ENCODE measurements at regions not wholly inside any gene's neighbourhood (a gene's known extent, or its start where the extent isn't known, plus 50 kb on each side); places are given as distances from the start of the nearest gene placed in this dataset.
"Not testable (repeated sequence)": the region's sequence is repeated elsewhere in the genome, so short reads cannot be mapped to it uniquely, and the experiment has no call there.

DNA sequence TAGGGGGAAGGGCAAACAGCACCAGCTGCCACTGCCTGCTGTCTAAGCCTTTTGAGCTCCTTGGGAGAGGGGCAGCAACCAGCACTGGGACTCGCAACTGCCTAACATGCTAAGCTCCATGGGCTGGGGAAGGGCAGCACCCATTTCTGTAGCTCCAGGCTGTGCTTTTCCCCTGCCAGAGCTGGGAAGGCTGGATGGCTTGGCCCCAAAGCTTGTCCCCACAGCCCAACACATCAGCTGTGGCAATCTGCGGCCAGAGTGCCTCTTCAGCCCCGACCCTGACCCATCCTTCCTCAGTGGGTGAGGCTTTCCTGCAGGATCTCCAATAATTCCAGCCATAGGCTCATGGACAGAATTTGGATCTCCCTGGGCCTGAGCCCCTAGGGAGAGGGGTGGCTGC is 551.3 kb downstream of the TMEM135 start:
- H3K27me3 Mint-ChIP-seq (ENCODE audit: insufficient read depth): no peaks in the 10 kb centered on the region
- H3K27ac Mint-ChIP-seq: no peak overlapping the region
- intact Hi-C loops (cut with micrococcal nuclease): no loop called here
- no peaks in the 10 kb centered on the region for H3K4me1 Mint-ChIP-seq (ENCODE audit: low read depth)
- no peaks in the 10 kb centered on the region for H3K36me3 Mint-ChIP-seq (ENCODE audit: low read depth)
- peaks cover 17% of the 10 kb centered on the region for H3K9me3 Mint-ChIP-seq
- DNase-seq (ENCODE audit: low spot score): no peak
- no peak overlapping the region for H3K4me3 Mint-ChIP-seq

DNA sequence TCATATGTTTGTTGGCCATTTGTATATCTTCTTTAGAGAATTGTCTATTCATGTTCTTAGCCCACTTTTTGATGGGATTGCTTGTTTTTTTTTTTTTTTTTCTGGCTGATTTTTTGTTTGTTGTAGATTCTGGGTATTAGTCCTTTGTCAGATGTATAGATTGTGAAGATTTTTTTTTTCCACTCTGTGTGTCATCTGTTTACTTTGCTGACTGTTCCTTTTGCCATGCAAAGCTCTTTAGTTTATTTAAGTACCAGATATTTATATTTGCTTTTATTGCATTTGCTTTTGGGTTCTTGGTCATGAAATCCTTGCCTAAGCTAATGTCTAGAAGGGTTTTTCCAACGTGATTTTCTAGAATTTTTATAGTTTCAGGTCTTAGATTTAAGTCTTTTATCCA is 547.9 kb downstream of the TMEM135 start:
- H3K9me3 Mint-ChIP-seq: peaks cover 12% of the 10 kb centered on the region
- H3K4me1 Mint-ChIP-seq (ENCODE audit: low read depth); intact Hi-C loops (cut with micrococcal nuclease); H3K4me3 Mint-ChIP-seq; DNase-seq (ENCODE audit: low spot score); H3K36me3 Mint-ChIP-seq (ENCODE audit: low read depth); H3K27ac Mint-ChIP-seq; H3K27me3 Mint-ChIP-seq (ENCODE audit: insufficient read depth): not testable (repeated sequence)

GRCh38 chr11:87583931-87584330 is 546.2 kb downstream of the TMEM135 start:
- intact Hi-C loops (cut with micrococcal nuclease): no loop called here
- Mint-ChIP-seq H3K4me3 (no peak overlapping the region), H3K27me3 (ENCODE audit: insufficient read depth) (peaks cover 3% of the 10 kb centered on the region), H3K9me3 (no peaks in the 10 kb centered on the region), H3K4me1 (ENCODE audit: low read depth) (no peaks in the 10 kb centered on the region), H3K27ac (no peak overlapping the region), H3K36me3 (ENCODE audit: low read depth) (no peaks in the 10 kb centered on the region)
- no peak for DNase-seq (ENCODE audit: low spot score)

GRCh38 chr11:87575088-87575487 is 537.4 kb downstream of the TMEM135 start:
- no peak overlapping the region for H3K27ac Mint-ChIP-seq
- intact Hi-C loops (cut with micrococcal nuclease): no loop called here
- no peaks in the 10 kb centered on the region for H3K4me1 Mint-ChIP-seq (ENCODE audit: low read depth)
- H3K27me3 Mint-ChIP-seq (ENCODE audit: insufficient read depth): no peaks in the 10 kb centered on the region
- no peaks in the 10 kb centered on the region for H3K36me3 Mint-ChIP-seq (ENCODE audit: low read depth)
- DNase-seq (ENCODE audit: low spot score): no peak
- no peak overlapping the region for H3K4me3 Mint-ChIP-seq
- no peaks in the 10 kb centered on the region for H3K9me3 Mint-ChIP-seq

GRCh38 chr11:87574193-87574592 is 536.5 kb downstream of the TMEM135 start:
- H3K27me3 Mint-ChIP-seq (ENCODE audit: insufficient read depth): no peaks in the 10 kb centered on the region
- H3K9me3 Mint-ChIP-seq: no peaks in the 10 kb centered on the region
- H3K4me3 Mint-ChIP-seq: no peak overlapping the region
- DNase-seq (ENCODE audit: low spot score): no peak
- H3K36me3 Mint-ChIP-seq (ENCODE audit: low read depth): no peaks in the 10 kb centered on the region
- no peak overlapping the region for H3K27ac Mint-ChIP-seq
- H3K4me1 Mint-ChIP-seq (ENCODE audit: low read depth): no peaks in the 10 kb centered on the region
- intact Hi-C loops (cut with micrococcal nuclease): no loop called here

DNA sequence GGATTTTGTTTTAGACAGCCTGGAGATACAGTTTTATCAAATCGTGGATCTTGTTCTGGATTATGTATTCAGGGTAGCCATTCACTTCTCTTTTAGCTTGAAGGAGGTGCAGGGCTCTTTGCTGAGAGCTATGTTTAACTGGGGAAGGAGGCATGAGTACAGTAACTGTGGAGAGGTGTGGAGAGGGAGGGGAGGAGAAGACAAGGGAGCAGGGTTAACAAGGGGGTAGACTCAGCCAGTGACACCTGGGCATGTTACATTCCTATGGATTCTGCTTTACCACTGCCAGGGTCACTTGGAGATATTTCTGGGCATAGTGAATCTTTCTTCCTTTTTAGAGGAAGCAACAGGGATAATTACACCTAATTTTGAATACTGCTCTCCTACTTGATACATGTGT is 536.0 kb downstream of the TMEM135 start:
- intact Hi-C loops (cut with micrococcal nuclease): no loop called here
- H3K4me1 Mint-ChIP-seq (ENCODE audit: low read depth): no peaks in the 10 kb centered on the region
- H3K4me3 Mint-ChIP-seq: no peak overlapping the region
- H3K27ac Mint-ChIP-seq: no peak overlapping the region
- H3K36me3 Mint-ChIP-seq (ENCODE audit: low read depth): no peaks in the 10 kb centered on the region
- no peak for DNase-seq (ENCODE audit: low spot score)
- H3K9me3 Mint-ChIP-seq: no peaks in the 10 kb centered on the region
- H3K27me3 Mint-ChIP-seq (ENCODE audit: insufficient read depth): no peaks in the 10 kb centered on the region

DNA sequence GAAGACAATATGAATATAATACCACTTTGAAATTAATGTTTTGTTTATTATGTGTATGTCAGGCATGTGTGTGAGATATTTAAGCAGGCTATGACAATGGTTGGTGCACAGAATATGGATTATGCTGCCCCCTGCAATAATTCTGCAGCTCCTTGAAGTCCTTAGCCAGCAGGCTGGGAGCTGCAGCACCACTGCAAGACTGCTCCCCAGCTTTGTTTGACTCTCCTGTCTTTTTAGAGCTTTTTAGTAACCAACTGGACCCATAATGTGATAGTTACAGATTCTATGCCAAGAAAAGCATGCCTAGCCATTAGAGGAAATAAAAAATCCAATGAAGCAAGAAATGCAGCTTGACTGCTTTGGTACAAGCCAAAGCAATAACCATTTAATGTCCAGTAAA is 535.1 kb downstream of the TMEM135 start:
- no peaks in the 10 kb centered on the region for H3K9me3 Mint-ChIP-seq
- DNase-seq (ENCODE audit: low spot score): no peak
- intact Hi-C loops (cut with micrococcal nuclease): no loop called here
- no peaks in the 10 kb centered on the region for H3K36me3 Mint-ChIP-seq (ENCODE audit: low read depth)
- no peaks in the 10 kb centered on the region for H3K27me3 Mint-ChIP-seq (ENCODE audit: insufficient read depth)
- no peak overlapping the region for H3K4me3 Mint-ChIP-seq
- H3K4me1 Mint-ChIP-seq (ENCODE audit: low read depth): no peaks in the 10 kb centered on the region
- H3K27ac Mint-ChIP-seq: no peak overlapping the region

GRCh38 chr11:87560352-87560751 is 522.6 kb downstream of the TMEM135 start:
- Mint-ChIP-seq H3K4me3 (no peak overlapping the region), H3K27me3 (ENCODE audit: insufficient read depth) (no peaks in the 10 kb centered on the region), H3K9me3 (peaks cover 6% of the 10 kb centered on the region), H3K36me3 (ENCODE audit: low read depth) (no peaks in the 10 kb centered on the region), H3K27ac (no peak overlapping the region), H3K4me1 (ENCODE audit: low read depth) (no peaks in the 10 kb centered on the region)
- DNase-seq (ENCODE audit: low spot score): no peak
- intact Hi-C loops (cut with micrococcal nuclease): no loop called here

- H3K4me1 Mint-ChIP-seq (ENCODE audit: low read depth); intact Hi-C loops (cut with micrococcal nuclease); H3K4me3 Mint-ChIP-seq; H3K27me3 Mint-ChIP-seq (ENCODE audit: insufficient read depth); DNase-seq (ENCODE audit: low spot score); H3K27ac Mint-ChIP-seq; H3K9me3 Mint-ChIP-seq; H3K36me3 Mint-ChIP-seq (ENCODE audit: low read depth): not testable (repeated sequence)
These were observed 522.1 kb downstream of the TMEM135 start for GRCh38 chr11:87559852-87560251.

DNA sequence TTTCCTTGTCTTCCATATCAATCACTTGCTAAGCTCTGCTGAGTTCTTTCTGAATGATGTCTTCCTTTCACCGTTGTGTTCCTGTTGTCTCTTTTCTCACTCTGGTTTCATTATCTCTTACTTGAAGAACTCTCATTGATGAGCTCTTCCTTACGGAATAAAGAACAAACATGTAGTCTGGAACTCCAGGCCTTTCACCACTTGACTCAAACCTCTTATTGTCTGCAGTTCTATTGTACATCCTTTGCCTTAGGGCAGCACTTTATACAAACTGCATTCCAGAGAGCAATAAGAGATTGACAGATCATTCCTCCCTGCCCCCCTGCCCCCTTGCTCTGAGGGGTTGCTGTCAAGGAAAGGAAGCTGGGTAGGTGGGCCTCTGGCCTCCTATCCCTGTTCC is 517.4 kb downstream of the TMEM135 start:
- no peaks in the 10 kb centered on the region for H3K36me3 Mint-ChIP-seq (ENCODE audit: low read depth)
- DNase-seq (ENCODE audit: low spot score): no peak
- H3K27ac Mint-ChIP-seq: no peak overlapping the region
- peaks cover 23% of the 10 kb centered on the region for H3K9me3 Mint-ChIP-seq
- intact Hi-C loops (cut with micrococcal nuclease): no loop called here
- no peaks in the 10 kb centered on the region for H3K4me1 Mint-ChIP-seq (ENCODE audit: low read depth)
- no peak overlapping the region for H3K4me3 Mint-ChIP-seq
- H3K27me3 Mint-ChIP-seq (ENCODE audit: insufficient read depth): no peaks in the 10 kb centered on the region

DNA sequence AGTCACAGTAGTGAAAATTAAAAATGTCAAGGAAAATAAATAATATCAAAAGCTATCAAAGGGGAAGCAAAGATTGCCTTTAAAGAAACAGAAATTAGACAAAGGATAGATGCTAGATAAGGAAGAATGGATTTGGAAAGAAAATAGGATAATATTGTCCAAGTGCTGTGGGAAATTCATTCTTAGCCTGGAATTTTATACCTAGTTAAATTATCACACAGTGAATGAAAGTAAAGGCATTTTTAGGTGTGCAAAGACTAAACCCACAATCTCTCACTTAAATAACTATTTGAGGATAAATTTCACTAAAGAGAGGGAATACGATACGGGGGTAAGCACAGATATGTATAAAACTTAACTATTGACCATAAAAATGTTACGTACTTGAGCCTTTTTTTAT is 511.1 kb downstream of the TMEM135 start:
- H3K27me3 Mint-ChIP-seq (ENCODE audit: insufficient read depth): no peaks in the 10 kb centered on the region
- no peaks in the 10 kb centered on the region for H3K4me1 Mint-ChIP-seq (ENCODE audit: low read depth)
- no peak overlapping the region for H3K27ac Mint-ChIP-seq
- peaks cover 40% of the 10 kb centered on the region for H3K9me3 Mint-ChIP-seq
- no peak for DNase-seq (ENCODE audit: low spot score)
- no peaks in the 10 kb centered on the region for H3K36me3 Mint-ChIP-seq (ENCODE audit: low read depth)
- intact Hi-C loops (cut with micrococcal nuclease): no loop called here
- H3K4me3 Mint-ChIP-seq: no peak overlapping the region

- H3K9me3 Mint-ChIP-seq: peaks cover 36% of the 10 kb centered on the region
- H3K36me3 Mint-ChIP-seq (ENCODE audit: low read depth): no peaks in the 10 kb centered on the region
- no peaks in the 10 kb centered on the region for H3K4me1 Mint-ChIP-seq (ENCODE audit: low read depth)
- H3K27ac Mint-ChIP-seq: no peak overlapping the region
- H3K27me3 Mint-ChIP-seq (ENCODE audit: insufficient read depth): no peaks in the 10 kb centered on the region
- intact Hi-C loops (cut with micrococcal nuclease): no loop called here
- H3K4me3 Mint-ChIP-seq: no peak overlapping the region
- no peak for DNase-seq (ENCODE audit: low spot score)
These were observed 508.1 kb downstream of the TMEM135 start for GRCh38 chr11:87545858-87546257.

DNA sequence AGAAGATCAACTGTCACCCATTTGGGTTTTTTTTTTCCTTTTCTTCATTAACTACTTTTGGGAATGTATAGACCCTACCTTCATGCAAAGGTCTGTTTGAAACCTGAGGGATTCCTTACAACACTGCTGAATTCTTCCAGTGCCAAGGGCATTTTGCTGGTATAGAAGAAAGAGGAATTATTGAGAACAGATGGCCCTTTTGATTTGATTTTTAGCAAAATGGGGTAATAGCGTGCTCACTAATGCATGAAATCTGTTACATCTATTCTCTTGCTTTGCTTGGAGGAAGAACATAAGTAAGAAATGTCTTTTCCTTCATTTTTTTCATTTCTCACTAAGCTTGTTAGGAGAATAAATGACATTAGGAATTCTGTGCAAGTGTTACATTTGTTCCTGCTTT is 501.9 kb downstream of the TMEM135 start:
- no peaks in the 10 kb centered on the region for H3K4me1 Mint-ChIP-seq (ENCODE audit: low read depth)
- H3K9me3 Mint-ChIP-seq: peaks cover 8% of the 10 kb centered on the region
- no peak overlapping the region for H3K27ac Mint-ChIP-seq
- no peaks in the 10 kb centered on the region for H3K36me3 Mint-ChIP-seq (ENCODE audit: low read depth)
- H3K27me3 Mint-ChIP-seq (ENCODE audit: insufficient read depth): no peaks in the 10 kb centered on the region
- intact Hi-C loops (cut with micrococcal nuclease): no loop called here
- H3K4me3 Mint-ChIP-seq: no peak overlapping the region
- no peak for DNase-seq (ENCODE audit: low spot score)

DNA sequence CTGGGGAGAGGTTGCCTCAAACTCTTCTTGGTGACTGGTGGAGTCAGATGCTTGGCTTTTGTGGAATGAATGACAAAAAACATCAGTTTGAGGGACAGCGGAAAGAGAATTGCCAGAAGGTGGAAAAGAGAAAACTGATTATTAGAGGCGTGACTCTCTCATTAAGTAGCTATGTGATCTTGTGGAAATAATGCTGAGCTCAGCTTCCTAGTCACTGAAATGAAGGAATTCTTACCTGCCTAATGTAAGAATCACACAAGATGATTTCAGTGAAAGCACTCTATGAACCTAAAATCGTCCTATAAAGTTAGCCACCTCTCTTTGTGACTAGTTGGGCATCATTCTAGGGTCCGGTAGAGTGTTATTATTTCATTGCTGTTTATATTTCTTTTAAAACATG is 498.8 kb downstream of the TMEM135 start:
- intact Hi-C loops (cut with micrococcal nuclease): no loop called here
- H3K36me3 Mint-ChIP-seq (ENCODE audit: low read depth): no peaks in the 10 kb centered on the region
- H3K4me1 Mint-ChIP-seq (ENCODE audit: low read depth): no peaks in the 10 kb centered on the region
- H3K27ac Mint-ChIP-seq: no peak overlapping the region
- no peaks in the 10 kb centered on the region for H3K9me3 Mint-ChIP-seq
- DNase-seq (ENCODE audit: low spot score): no peak
- no peaks in the 10 kb centered on the region for H3K27me3 Mint-ChIP-seq (ENCODE audit: insufficient read depth)
- no peak overlapping the region for H3K4me3 Mint-ChIP-seq
